ENCODE measurements at regions not wholly inside any gene's neighbourhood (a gene's known extent, or its start where the extent isn't known, plus 50 kb on each side); places are given as distances from the start of the nearest gene placed in this dataset.

DNA sequence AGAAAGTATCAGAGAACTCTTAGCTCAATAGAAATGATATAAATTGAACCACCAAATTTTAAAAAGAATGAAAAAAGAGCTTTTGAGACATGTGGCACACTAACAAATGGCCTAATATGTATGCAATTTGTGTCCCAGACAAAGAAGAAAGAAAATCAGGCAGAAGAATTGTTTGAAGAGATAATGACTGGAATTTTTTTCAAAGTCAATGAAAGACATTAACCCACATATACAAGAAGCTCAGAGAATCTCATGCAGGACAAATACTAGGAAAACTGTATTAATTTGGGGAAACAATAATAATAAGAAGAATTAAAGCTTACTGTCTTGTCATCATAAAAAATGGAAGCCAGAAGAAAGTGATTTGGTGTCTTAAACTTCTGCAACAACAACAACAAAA is 304.1 kb upstream of the RND3 start:
- no peak for TF ChIP-seq CTCF (IDR thresholded peaks at IDR 0.05)
- H3K27ac ChIP-seq: no peak overlapping the region
- ATAC-seq (no peak), FAIRE-seq (no peak), DNase-seq (no peak)
- no peaks in the 10 kb centered on the region for H3K9me3 ChIP-seq
- no peaks in the 10 kb centered on the region for H3K4me1 ChIP-seq
- no peaks in the 10 kb centered on the region for H3K36me3 ChIP-seq
- intact Hi-C loops (cut with DNase I): no loop called here
- H3K4me3 ChIP-seq: no peak overlapping the region
- H3K27me3 ChIP-seq: no peaks in the 10 kb centered on the region

DNA sequence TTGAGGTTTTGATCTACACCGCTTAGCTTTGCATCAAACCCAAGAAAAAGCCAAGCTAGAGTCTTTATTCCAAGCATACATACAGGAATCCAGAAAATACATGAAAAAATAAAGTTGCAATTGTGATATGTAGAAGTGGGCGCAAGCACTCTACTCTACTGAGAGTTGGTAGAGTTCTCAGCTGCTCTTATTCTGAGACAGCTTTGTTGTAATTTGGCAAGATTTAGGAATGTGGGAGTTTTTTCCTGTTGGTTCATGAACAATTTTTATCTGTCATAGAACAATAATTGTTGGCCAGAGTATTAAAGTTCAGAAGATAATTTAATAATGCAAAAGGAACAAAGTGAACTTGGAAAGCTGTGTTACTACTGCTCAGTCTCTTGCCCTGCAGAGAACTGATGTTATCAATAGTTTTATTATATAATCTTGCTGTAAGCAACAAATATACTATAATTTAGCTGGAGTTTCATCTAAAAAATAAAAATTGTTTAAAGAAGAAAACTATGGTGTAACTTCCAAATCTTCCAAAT is 302.0 kb upstream of the RND3 start:
- no peak for FAIRE-seq
- H3K4me1 ChIP-seq: no peaks in the 10 kb centered on the region
- no peaks in the 10 kb centered on the region for H3K9me3 ChIP-seq
- no peak overlapping the region for H3K4me3 ChIP-seq
- no peak for DNase-seq
- TF ChIP-seq CTCF (IDR thresholded peaks at IDR 0.05): no peak
- ATAC-seq: no peak
- intact Hi-C loops (cut with DNase I): no loop called here
- no peaks in the 10 kb centered on the region for H3K36me3 ChIP-seq
- 85 to 93% methylated on average over 2 of the region's 2 CpGs for WGBS, 2 donors
- H3K27me3 ChIP-seq: no peaks in the 10 kb centered on the region
- H3K27ac ChIP-seq: no peak overlapping the region

DNA sequence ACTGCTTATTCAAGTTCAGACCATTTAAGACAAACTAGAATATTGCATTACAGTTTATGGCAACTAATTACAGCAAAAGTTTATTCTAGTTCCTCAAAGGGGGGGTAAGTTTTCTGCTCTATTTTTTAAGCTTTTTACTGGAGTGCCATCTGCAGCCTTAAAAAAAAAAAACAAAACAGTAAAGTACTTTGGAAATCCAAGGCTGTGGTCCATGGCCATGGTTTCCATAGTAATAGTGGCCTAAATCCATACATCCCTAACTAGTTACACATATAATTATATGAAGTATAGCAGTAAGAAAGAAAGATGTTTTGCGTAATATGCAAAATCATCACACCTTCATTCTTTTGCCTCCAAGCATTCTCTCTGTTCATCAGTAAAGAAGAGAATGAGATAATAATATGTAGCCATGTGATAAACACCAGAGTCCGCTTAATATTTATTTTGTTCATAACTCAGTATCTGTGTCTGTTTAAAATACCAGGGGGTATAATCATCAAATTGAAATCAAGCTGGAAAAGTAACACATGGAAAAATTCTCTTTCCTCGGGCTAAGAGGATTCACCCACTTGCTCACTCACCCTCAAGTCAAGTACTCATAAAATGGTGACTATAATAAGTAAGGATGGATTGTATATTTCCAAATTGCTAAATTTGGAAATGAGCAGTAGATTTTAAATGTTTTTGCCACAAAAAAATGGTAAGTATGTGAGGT is 301.1 kb upstream of the RND3 start:
- TF ChIP-seq CTCF (IDR thresholded peaks at IDR 0.05): no peak
- Histone ChIP-seq H3K9me3 (no peaks in the 10 kb centered on the region), H3K36me3 (no peaks in the 10 kb centered on the region), H3K27ac (no peak overlapping the region), H3K27me3 (no peaks in the 10 kb centered on the region), H3K4me3 (no peak overlapping the region), H3K4me1 (no peaks in the 10 kb centered on the region)
- FAIRE-seq (no peak), ATAC-seq (no peak), DNase-seq (no peak)
- intact Hi-C loops (cut with DNase I): no loop called here
- WGBS, 2 donors: 75 to 93% methylated on average over 3 of the region's 3 CpGs

GRCh38 chr2:150787353-150788093 is 300.1 kb upstream of the RND3 start:
- no peaks in the 10 kb centered on the region for H3K4me1 ChIP-seq
- H3K27me3 ChIP-seq: no peaks in the 10 kb centered on the region
- ATAC-seq (no peak), FAIRE-seq (no peak), DNase-seq (no peak)
- H3K36me3 ChIP-seq: no peaks in the 10 kb centered on the region
- WGBS, 2 donors: 57 to 68% methylated on average over 6 of the region's 6 CpGs
- no peaks in the 10 kb centered on the region for H3K9me3 ChIP-seq
- no peak overlapping the region for H3K4me3 ChIP-seq
- TF ChIP-seq CTCF (IDR thresholded peaks at IDR 0.05): no peak
- intact Hi-C loops (cut with DNase I): no loop called here
- H3K27ac ChIP-seq: no peak overlapping the region

DNA sequence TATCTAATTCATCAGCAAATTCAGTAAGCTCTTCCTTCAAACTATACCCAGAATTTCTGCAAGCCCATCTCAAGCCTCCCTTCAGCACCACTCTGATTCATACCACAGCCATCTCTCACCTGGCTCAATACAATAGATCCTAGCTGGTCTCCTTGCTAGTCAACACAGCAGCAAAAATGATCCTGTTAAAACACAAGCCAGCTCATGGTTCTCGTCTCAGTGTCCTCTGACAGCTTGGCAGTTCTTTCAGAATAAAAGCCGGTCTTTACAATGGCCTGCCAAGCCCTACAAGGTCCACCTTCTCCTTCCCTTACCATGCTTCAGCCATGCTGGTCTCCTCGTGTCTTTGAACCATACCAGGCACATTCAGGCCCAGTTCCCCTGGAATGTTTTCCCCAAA is 296.9 kb upstream of the RND3 start:
- DNase-seq (no peak), ATAC-seq (no peak), FAIRE-seq (no peak)
- Histone ChIP-seq H3K27me3 (no peaks in the 10 kb centered on the region), H3K9me3 (no peaks in the 10 kb centered on the region), H3K36me3 (no peaks in the 10 kb centered on the region), H3K27ac (no peak overlapping the region), H3K4me3 (no peak overlapping the region), H3K4me1 (no peaks in the 10 kb centered on the region)
- no peak for TF ChIP-seq CTCF (IDR thresholded peaks at IDR 0.05)
- intact Hi-C loops (cut with DNase I): no loop called here
- 48 to 59% methylated on average over 3 of the region's 3 CpGs for WGBS, 2 donors
